AG04450 (cell line): ENCODE measurements at regions not wholly inside any gene's neighbourhood (a gene's known extent, or its start where the extent isn't known, plus 50 kb on each side); places are given as distances from the start of the nearest gene placed in this dataset.

ENCODE experiments used
- CTCF ChIA-PET: fragments of 300-600, 350-600 bp; formaldehyde crosslinking; extraction: SDS; loops from one replicate; lab custom pipeline; 2022; ENCODE audit warnings: antibody characterized with exemption, inconsistent platforms; lab: Charles Lee
- POLR2A ChIA-PET: fragments of 350-600 bp; formaldehyde crosslinking; extraction: SDS; loops from one replicate; lab custom pipeline; 2021; ENCODE audit warnings: antibody characterized with exemption, inconsistent platforms; lab: Yijun Ruan, JAX
- DNase-seq: peaks from one replicate; pipeline ENCODE4 v3.0.0-alpha.2; 2011; ENCODE audit warnings: low read depth, low spot score
- H3K27ac ChIP-seq: one replicate; pipeline ENCODE4 v1.5.1; 2012; ENCODE audit warnings: low read depth, low read length, control low read depth
- H3K27me3 ChIP-seq: one replicate; pipeline ENCODE4 v1.6.0; 2012; ENCODE audit warnings: low read length; ENCODE audit not compliant: control insufficient read depth, insufficient read depth
- H3K4me3 ChIP-seq: 2 replicates; pipeline ENCODE4 v1.5.1; 2011; ENCODE audit warnings: mild to moderate bottlenecking, low read depth, low read length, control low read depth
- H3K9me3 ChIP-seq: 2 replicates; pipeline ENCODE4 v1.5.1; 2012; ENCODE audit warnings: low read length; ENCODE audit not compliant: control insufficient read depth, insufficient read depth
- CTCF ChIP-seq: IDR thresholded peaks from 2 replicates; pipeline ENCODE4 v1.5.1; 2011; ENCODE audit warnings: low read depth, low read length, control low read depth, inconsistent platforms

DNA sequence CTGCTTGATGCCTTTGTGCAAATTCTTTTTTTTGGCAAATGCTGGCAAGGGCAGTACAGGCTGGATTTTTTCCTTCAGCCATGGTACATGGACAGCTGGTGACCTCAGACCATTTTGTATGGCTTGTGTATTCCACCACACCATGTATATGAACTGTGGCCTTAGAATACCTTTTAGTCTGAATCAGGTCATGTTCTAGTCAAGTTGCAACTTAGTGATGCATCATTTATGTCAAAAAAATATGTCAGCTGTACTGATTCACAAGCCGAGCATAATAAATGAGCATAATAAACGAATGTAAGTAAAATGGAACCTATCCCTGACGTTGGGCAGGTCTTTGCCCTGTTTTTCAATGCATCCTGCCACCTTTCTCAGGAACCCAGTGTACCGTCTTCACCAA, 219.7 kb upstream of the RUNX1 start:
- Histone ChIP-seq H3K27me3 (no peaks in the 10 kb centered on the region), H3K9me3 (no peaks in the 10 kb centered on the region), H3K27ac (no peak overlapping the region), H3K4me3 (no peak overlapping the region)
- POLR2A ChIA-PET, result no interaction called here
- TF ChIP-seq CTCF, result no peak
- DNase-seq, result no peak
- CTCF ChIA-PET, result no interaction called here

DNA sequence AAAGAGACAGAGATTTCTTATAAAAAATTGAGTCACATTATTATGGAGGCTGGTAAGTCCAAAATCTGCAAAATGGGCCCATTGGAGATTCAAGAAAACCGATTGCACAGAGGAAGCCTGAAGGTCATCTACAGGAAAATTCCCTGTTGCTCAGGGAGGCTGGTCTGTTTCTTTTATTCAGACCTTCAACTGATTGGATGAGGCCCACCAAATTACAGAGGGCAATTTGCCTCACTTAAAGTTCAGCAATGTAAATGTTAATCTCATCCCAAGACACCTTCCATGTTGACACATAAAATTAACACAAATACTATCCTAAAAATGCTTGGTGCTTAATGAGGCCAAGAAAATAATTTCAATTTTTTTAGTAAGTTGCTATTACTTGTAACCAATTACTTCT, 219.2 kb upstream of the RUNX1 start:
- no peak for TF ChIP-seq CTCF
- DNase-seq, result no peak
- POLR2A ChIA-PET, result no interaction called here
- H3K27ac ChIP-seq, result no peak overlapping the region
- no peaks in the 10 kb centered on the region for H3K9me3 ChIP-seq
- H3K4me3 ChIP-seq, result no peak overlapping the region
- no peaks in the 10 kb centered on the region for H3K27me3 ChIP-seq
- CTCF ChIA-PET, result no interaction called here

GRCh38 chr21:35266546-35266945, 217.4 kb upstream of the RUNX1 start:
- DNase-seq, result no peak
- Histone ChIP-seq H3K9me3 (no peaks in the 10 kb centered on the region), H3K27me3 (no peaks in the 10 kb centered on the region), H3K27ac (no peak overlapping the region), H3K4me3 (no peak overlapping the region)
- ChIA-PET CTCF (no interaction called here), POLR2A (no interaction called here)
- no peak for TF ChIP-seq CTCF

DNA sequence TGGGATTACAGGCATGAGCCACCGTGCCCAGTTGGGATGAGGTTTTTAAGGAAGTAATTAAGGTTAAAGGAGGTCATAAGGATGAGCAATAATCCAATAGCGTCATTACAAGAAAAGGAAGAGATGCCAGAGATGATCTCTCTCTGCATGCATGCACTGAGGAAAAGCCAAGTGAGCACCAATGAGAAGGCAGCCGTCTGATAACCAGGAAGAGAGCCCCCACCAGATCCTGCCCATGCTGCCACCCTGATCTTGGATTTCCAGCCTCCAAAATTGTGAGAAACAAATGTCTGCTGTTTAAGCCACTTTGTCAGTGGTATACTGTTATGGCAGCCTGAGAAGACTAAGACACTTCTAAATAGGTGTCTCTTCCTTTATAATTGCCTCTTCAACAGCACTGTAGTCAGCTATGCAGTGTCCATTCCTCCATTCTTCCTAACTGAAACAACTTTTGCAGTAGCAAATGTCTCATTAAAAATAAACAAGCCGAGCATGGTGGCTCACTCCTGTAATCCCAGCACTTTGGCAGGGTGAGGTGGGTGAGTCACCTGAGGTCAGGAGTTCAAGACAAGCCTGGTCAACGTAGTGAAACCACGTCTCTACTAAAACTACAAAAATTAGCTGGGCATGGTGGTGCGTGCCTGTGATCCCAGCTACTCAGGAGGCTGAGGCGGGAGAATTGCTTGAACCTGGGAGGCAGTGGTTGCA, 216.2 kb upstream of the RUNX1 start:
- no peak for TF ChIP-seq CTCF
- DNase-seq, result no peak
- ChIA-PET POLR2A (no interaction called here), CTCF (interaction anchor here (1.3 kb wide), 1 partner anchor 675 kb away, joined by 3 read pairs; no protein-coding TSS in a partner anchor)
- H3K4me3 ChIP-seq, result no peak overlapping the region
- H3K9me3 ChIP-seq, result peaks cover 3% of the 10 kb centered on the region; the same call in 1 of the 2 replicates
- no peak overlapping the region for H3K27ac ChIP-seq
- no peaks in the 10 kb centered on the region for H3K27me3 ChIP-seq

GRCh38 chr21:35259457-35259856, 210.4 kb upstream of the RUNX1 start:
- Histone ChIP-seq H3K27ac (no peak overlapping the region), H3K4me3 (no peak overlapping the region), H3K9me3 (peaks cover 3% of the 10 kb centered on the region; the same call in 1 of the 2 replicates), H3K27me3 (no peaks in the 10 kb centered on the region)
- no peak for TF ChIP-seq CTCF
- CTCF ChIA-PET, result interaction anchor here (1.0 kb wide), 1 partner anchor 357 kb away, joined by 4 read pairs; no protein-coding TSS in a partner anchor
- POLR2A ChIA-PET, result no interaction called here
- no peak for DNase-seq
